ENCODE measurements at regions not wholly inside any gene's neighbourhood (a gene's known extent, or its start where the extent isn't known, plus 50 kb on each side); places are given as distances from the start of the nearest gene placed in this dataset.

DNA sequence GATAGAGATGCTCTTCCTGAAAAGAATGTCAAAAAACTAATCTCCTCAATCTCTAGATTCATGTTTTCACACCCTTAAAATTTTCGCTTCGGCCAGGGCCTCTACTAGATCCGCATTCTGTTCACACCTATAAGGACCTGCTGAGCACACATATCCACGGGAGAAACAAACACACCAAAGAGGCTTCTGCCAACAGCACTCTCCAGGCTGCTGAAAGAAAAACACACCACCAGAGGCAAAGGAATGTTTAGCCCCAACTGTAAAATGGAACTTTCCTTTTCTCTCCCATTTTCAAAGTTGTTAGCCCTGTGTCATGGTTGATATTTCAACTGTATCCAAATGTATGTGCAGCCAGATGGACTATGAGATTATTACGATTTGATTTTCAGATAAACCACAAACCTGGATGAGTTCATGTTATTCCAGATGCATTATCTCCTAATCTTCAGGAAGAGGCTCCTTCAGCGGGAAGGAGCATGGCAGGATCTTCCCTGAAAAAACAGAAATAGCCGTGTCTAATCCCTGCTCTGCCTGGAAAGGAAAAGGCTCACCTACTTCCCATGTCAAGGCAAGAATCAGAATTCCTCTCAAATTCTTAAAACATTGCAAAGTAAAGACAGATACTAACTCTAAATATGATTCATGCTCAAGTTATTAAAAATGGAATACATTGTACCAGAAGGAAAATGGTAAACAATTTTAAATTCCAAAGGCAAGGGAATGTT lies 442.7 kb upstream of the NR2F2 start:
- no peaks in the 10 kb centered on the region for H3K9me3 ChIP-seq
- TF ChIP-seq POLR2A (IDR thresholded peaks at IDR 0.05), result no peak
- TF ChIP-seq, protein P1, sequence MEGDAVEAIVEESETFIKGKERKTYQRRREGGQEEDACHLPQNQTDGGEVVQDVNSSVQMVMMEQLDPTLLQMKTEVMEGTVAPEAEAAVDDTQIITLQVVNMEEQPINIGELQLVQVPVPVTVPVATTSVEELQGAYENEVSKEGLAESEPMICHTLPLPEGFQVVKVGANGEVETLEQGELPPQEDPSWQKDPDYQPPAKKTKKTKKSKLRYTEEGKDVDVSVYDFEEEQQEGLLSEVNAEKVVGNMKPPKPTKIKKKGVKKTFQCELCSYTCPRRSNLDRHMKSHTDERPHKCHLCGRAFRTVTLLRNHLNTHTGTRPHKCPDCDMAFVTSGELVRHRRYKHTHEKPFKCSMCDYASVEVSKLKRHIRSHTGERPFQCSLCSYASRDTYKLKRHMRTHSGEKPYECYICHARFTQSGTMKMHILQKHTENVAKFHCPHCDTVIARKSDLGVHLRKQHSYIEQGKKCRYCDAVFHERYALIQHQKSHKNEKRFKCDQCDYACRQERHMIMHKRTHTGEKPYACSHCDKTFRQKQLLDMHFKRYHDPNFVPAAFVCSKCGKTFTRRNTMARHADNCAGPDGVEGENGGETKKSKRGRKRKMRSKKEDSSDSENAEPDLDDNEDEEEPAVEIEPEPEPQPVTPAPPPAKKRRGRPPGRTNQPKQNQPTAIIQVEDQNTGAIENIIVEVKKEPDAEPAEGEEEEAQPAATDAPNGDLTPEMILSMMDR (IDR thresholded peaks at IDR 0.05), result no peak
- H3K4me1 ChIP-seq, result no peaks in the 10 kb centered on the region
- no peaks in the 10 kb centered on the region for H3K36me3 ChIP-seq
- no peak overlapping the region for H3K4me3 ChIP-seq
- intact Hi-C loops (cut with DNase I; ENCODE audit: low total_unique reads), result no loop called here
- DNase-seq, result no peak
- no peak overlapping the region for H3K27ac ChIP-seq
- H3K27me3 ChIP-seq, result no peaks in the 10 kb centered on the region

GRCh38 chr15:95888762-95889161 lies 441.7 kb upstream of the NR2F2 start:
- DNase-seq, result no peak
- TF ChIP-seq, protein P1 (IDR thresholded peaks at IDR 0.05), result no peak
- no peak for TF ChIP-seq POLR2A (IDR thresholded peaks at IDR 0.05)
- H3K9me3 ChIP-seq, result no peaks in the 10 kb centered on the region
- no peaks in the 10 kb centered on the region for H3K27me3 ChIP-seq
- no peak overlapping the region for H3K27ac ChIP-seq
- no peaks in the 10 kb centered on the region for H3K4me1 ChIP-seq
- intact Hi-C loops (cut with DNase I; ENCODE audit: low total_unique reads), result no loop called here
- no peak overlapping the region for H3K4me3 ChIP-seq
- H3K36me3 ChIP-seq, result no peaks in the 10 kb centered on the region

GRCh38 chr15:95894407-95894956 lies 436.0 kb upstream of the NR2F2 start:
- H3K27ac ChIP-seq, result peak overlapping the region in 1 of 2 donors; percentile 5
- H3K4me3 ChIP-seq, result no peak overlapping the region
- H3K36me3 ChIP-seq, result no peaks in the 10 kb centered on the region
- H3K27me3 ChIP-seq, result no peaks in the 10 kb centered on the region
- no peak for DNase-seq
- H3K9me3 ChIP-seq, result no peaks in the 10 kb centered on the region
- no peaks in the 10 kb centered on the region for H3K4me1 ChIP-seq
- intact Hi-C loops (cut with DNase I; ENCODE audit: low total_unique reads), result no loop called here
- TF ChIP-seq POLR2A (IDR thresholded peaks at IDR 0.05), result no peak

- H3K4me1 ChIP-seq, result no peaks in the 10 kb centered on the region
- intact Hi-C loops (cut with DNase I; ENCODE audit: low total_unique reads), result no loop called here
- no peaks in the 10 kb centered on the region for H3K9me3 ChIP-seq
- H3K36me3 ChIP-seq, result no peaks in the 10 kb centered on the region
- no peak for DNase-seq
- no peak overlapping the region for H3K4me3 ChIP-seq
- TF ChIP-seq, protein P1 (IDR thresholded peaks at IDR 0.05), result no peak
- TF ChIP-seq POLR2A (IDR thresholded peaks at IDR 0.05), result no peak
- no peak overlapping the region for H3K27ac ChIP-seq
- no peaks in the 10 kb centered on the region for H3K27me3 ChIP-seq
Observed at GRCh38 chr15:95895508-95895907, 435.0 kb upstream of the NR2F2 start.

DNA sequence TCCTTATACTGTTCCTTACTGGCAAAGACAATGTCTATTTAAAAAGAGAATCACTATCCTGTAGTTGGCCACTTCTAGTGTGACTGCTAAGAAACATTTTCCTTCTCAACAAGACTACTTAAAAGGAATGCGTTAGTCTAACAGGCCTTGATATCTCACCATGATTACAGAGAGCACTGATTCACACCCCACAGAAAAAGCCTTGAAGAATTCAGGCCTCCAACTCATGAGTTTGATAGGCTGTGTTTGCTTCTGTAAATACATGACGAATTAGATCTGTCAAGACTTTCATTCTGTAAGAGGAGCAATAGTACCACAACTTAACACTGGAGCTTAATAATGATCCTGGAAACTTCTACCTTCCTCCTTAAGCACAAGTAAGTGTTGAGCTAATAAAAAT lies 432.8 kb upstream of the NR2F2 start:
- DNase-seq, result no peak
- Histone ChIP-seq H3K36me3 (no peaks in the 10 kb centered on the region), H3K4me1 (no peaks in the 10 kb centered on the region), H3K4me3 (no peak overlapping the region), H3K9me3 (no peaks in the 10 kb centered on the region), H3K27me3 (no peaks in the 10 kb centered on the region), H3K27ac (no peak overlapping the region)
- TF ChIP-seq POLR2A (IDR thresholded peaks at IDR 0.05), result no peak
- TF ChIP-seq, protein P1 (IDR thresholded peaks at IDR 0.05), result no peak
- intact Hi-C loops (cut with DNase I; ENCODE audit: low total_unique reads), result no loop called here

Measured in uterus (tissue), 3 donors.